Body of pancreas (tissue), 4 donors: ENCODE measurements at regions not wholly inside any gene's neighbourhood (a gene's known extent, or its start where the extent isn't known, plus 50 kb on each side); places are given as distances from the start of the nearest gene placed in this dataset.

Experiments used
- POLR2A ChIP-seq, 3 donors: fragments of 450-650 bp; IDR thresholded peaks; one replicate each; pipeline ENCODE4 v1.6.1; 2016; ENCODE audit warnings: antibody characterized with exemption in 3 of 3, mild to moderate bottlenecking in 2 of 3
- TF ChIP-seq, protein P1 (sequence below), 7 experiments: fragments of 450-650 bp in 4 of 7; fragments of 200-600 bp in 3 of 7; sonication (generic) in 3 of 7; IDR thresholded peaks; one replicate each; pipeline ENCODE4 v1.5.1; 2016 to 2019; ENCODE audit warnings: antibody characterized with exemption in 7 of 7

- TF ChIP-seq, protein P1, sequence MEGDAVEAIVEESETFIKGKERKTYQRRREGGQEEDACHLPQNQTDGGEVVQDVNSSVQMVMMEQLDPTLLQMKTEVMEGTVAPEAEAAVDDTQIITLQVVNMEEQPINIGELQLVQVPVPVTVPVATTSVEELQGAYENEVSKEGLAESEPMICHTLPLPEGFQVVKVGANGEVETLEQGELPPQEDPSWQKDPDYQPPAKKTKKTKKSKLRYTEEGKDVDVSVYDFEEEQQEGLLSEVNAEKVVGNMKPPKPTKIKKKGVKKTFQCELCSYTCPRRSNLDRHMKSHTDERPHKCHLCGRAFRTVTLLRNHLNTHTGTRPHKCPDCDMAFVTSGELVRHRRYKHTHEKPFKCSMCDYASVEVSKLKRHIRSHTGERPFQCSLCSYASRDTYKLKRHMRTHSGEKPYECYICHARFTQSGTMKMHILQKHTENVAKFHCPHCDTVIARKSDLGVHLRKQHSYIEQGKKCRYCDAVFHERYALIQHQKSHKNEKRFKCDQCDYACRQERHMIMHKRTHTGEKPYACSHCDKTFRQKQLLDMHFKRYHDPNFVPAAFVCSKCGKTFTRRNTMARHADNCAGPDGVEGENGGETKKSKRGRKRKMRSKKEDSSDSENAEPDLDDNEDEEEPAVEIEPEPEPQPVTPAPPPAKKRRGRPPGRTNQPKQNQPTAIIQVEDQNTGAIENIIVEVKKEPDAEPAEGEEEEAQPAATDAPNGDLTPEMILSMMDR (IDR thresholded peaks at IDR 0.05) = no peak
- TF ChIP-seq POLR2A (IDR thresholded peaks at IDR 0.05) = no peak
These were observed 459.4 kb upstream of the PROK2 start for GRCh38 chr3:72244396-72244795.
